NCI-H774 (cell line): ENCODE measurements at regions not wholly inside any gene's neighbourhood (a gene's known extent, or its start where the extent isn't known, plus 50 kb on each side); places are given as distances from the start of the nearest gene placed in this dataset.

Experiments
- DNase-seq: peaks from one replicate; lab custom pipeline; 2025; lab: John Stamatoyannopoulos, UW

- DNase-seq = no peak
Observed at GRCh38 chr6:79775222-79775621, 144.1 kb downstream of the SH3BGRL2 start.

GRCh38 chr6:79764747-79765146 is 133.6 kb downstream of the SH3BGRL2 start:
- no peak for DNase-seq

GRCh38 chr6:79763301-79763700 is 132.2 kb downstream of the SH3BGRL2 start:
- DNase-seq = no peak

- DNase-seq = no peak
Observed at GRCh38 chr6:79762370-79762769, 131.2 kb downstream of the SH3BGRL2 start.

- no peak for DNase-seq
Observed at GRCh38 chr6:79756496-79756895, 125.4 kb downstream of the SH3BGRL2 start.

- no peak for DNase-seq
Observed at GRCh38 chr6:79755967-79756366, 124.8 kb downstream of the SH3BGRL2 start.
